GM21825 (cell line): ENCODE measurements at regions not wholly inside any gene's neighbourhood (a gene's known extent, or its start where the extent isn't known, plus 50 kb on each side); places are given as distances from the start of the nearest gene placed in this dataset.

Experiments used
- ATAC-seq: cut with Tn5 transposase; IDR thresholded peaks from one replicate; pipeline ENCODE4 v1.9.1; 2021; ENCODE audit warnings: mild to moderate bottlenecking, moderate library complexity; ENCODE audit not compliant: unreplicated experiment

GRCh38 chr3:157639756-157640426 lies 136.7 kb upstream of the VEPH1 start:
- ATAC-seq, result no peak

GRCh38 chr3:157637866-157638265 lies 134.7 kb upstream of the VEPH1 start:
- ATAC-seq, result no peak

GRCh38 chr3:157633241-157633640 lies 130.0 kb upstream of the VEPH1 start:
- ATAC-seq, result no peak

DNA sequence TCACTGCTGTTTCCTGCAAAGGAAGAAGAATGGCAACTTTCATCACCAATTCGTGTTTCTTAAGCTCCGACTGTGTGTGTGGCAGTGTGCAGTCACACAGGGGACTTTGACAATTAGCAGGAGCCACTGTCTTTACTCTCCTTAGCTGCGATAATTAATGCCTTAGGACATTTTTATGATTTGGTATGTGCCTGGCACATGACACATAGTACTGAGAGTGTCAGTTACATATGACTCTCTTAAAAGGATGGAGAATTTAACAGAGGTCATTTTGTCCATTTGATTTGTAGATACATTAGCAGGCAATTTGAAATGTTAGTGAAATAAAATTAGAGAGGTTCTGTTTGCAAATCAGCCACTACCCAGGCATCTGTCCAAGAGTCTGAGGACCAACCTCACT lies 128.9 kb upstream of the VEPH1 start:
- no peak for ATAC-seq

GRCh38 chr3:157631478-157631877 lies 128.3 kb upstream of the VEPH1 start:
- no peak for ATAC-seq

- ATAC-seq, result no peak
Measured at GRCh38 chr3:157626817-157627216, 123.6 kb upstream of the VEPH1 start.

DNA sequence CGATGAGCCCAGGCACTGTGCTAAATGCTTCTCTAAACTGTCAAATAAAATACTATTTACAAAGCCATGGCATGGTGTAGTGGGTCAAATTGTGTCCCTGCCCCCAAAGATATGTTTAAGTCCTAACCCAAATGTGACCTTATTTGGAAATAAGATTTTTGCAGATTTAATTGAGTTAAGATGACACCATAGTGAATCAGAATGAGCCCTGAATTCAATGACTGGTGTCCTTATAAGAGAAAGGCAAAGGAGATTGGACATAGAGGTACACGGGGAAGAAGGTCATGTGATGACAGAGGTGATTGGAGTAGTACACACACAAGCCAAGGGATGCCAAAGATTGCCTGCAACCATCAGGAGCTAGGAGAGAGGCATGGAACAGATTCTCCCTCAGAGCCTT lies 121.6 kb upstream of the VEPH1 start:
- no peak for ATAC-seq

DNA sequence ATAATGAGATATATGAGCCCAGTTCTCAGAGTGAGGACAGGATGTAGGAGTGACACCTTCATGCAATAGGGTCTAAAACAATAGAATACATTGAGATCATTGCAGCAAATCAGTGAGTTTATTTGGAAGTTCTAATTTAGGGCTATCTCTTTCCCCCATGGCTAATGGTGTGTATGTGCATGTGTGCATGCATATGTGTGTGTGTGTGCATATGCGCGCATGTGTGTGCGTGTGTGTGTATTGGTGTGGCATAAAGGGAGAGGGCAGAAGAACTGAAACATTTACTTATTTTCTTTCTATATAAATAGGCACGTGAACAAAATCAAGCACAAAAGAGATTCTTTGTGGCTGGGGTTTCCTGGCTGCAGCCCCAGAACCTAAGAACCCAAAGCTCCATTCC lies 115.7 kb upstream of the VEPH1 start:
- no peak for ATAC-seq

DNA sequence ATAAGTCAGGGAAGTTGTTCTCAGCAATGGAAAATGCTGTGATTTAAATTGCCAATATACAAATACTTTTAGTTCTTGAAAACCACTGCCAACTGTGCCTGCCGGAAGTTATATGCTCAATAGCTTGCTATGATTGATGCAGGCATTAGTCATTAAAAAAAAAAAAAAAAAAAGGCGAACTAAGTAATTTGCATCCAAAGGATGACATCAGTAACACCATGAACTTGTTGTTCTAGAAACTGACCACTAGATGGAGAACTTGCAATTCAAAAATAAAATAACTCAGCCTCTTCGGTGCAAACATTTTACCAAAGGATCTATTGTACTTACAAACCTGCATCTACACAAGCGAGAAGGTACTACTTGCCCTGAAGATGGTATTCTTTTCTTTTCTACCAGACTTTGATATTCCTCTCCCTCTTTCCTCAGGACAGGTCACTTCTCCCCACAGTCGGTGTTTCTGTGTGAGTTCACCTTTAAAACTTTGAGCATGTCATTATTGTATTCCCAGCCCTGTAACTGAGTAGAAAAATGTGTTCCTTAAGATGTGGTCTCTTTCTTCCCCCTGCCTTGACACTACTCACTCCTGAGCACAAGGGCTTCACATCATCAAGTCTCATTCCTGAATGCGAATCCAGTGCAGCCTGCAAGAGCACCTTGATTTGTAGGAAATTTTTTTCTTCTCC lies 115.0 kb upstream of the VEPH1 start:
- peak; percentile 71 for ATAC-seq

GRCh38 chr3:157614896-157615295 lies 111.7 kb upstream of the VEPH1 start:
- no peak for ATAC-seq

- no peak for ATAC-seq
Measured at GRCh38 chr3:157611536-157612076, 108.4 kb upstream of the VEPH1 start.

DNA sequence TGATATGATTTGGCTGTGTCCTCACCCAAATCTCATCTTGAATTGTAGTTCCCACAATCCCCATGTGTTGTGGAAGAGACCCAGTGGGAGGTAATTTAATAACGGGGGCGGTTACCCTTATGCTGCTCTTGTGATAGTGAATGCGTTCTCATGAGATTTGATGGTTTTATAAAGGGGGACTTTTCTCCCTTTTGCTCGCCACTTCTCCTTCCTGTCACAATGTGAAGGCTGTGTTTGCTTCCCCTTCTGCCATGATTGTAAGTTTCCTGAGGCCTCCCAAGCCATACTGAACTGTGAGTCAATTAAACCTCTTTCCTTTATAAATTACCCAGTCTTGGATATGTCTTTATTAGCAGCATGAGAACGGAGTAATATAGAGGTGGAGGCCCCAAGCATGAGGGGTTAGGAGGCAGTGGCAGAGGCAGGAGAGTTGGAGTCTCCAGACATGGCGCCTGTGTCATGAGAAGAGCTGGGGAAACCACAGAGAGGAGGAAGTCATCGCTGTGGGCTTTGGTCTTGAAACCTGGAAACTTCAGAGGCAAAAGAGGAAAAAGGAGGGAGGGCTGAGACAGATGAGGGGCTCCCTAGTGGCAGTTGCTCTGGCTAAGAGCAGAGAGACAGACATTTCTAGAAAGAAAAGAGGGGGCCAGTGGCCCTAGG lies 107.8 kb upstream of the VEPH1 start:
- no peak for ATAC-seq

DNA sequence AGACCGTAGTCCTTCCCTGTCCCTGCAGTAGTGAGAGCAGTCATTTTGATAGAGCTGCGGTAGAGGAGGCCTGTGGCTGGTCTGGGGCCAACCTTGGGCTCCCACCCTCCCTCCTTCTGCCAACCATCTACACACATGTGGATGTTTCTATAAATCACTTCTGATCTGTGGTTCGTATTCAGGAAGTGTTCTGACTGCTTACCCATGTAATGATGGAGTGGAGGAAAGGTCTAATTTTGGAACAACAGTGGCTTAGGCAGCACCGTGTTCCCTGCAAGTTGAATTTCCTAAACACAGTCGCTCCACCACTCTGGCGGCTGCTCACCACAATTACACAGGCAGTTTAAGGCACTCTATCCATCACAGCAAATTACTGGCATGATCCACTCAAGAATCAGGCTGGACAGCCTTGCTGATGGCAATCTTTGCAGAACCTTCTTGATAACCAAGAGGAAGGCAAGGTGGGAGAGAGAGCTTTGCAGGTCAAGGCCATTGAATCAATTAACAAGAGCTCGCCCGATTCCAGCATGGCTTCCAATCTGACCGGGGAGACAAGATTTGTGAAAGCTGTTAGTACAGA lies 104.7 kb upstream of the VEPH1 start:
- no peak for ATAC-seq

DNA sequence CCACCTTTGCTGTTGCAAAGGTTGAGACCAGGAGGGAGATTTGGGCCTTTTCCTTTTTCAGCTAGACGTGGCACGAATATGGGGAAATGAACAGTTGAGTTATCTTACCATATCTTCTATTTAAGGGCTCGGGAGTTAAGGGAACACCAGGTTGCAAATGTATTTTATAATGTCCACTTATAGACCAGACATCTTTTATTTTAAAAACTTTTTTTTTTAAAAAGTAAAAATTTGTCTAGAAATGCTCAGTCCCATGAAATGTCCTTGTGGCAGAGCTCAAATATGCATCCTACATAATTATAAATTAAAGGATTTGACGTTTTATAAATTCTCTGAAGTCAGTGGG lies 103.6 kb upstream of the VEPH1 start:
- ATAC-seq, result no peak

- peak; percentile 89 for ATAC-seq
Measured at GRCh38 chr3:157606011-157606851, 103.0 kb upstream of the VEPH1 start.

DNA sequence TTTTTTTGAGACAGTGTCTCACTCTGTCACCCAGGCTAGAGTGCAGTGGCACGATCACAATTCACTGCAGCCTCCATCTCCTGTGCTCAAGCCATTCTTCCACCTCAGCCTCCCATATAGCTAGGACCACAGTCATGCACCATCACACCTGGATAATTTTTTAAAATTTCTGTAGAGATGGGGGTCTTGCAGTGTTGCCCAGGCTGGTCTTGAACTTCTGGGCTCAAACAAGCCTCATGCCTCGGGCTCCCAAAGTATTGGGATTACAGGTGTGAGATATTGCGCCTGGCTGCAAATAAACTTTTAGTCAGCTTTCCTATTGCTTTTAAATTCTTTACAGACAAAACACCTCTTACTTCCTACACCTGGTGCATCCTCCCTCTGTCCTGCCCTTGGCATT lies 102.1 kb upstream of the VEPH1 start:
- ATAC-seq, result no peak

GRCh38 chr3:157602424-157602823 lies 99.2 kb upstream of the VEPH1 start:
- ATAC-seq, result no peak

GRCh38 chr3:157595259-157595658 lies 92.0 kb upstream of the VEPH1 start:
- ATAC-seq, result no peak

DNA sequence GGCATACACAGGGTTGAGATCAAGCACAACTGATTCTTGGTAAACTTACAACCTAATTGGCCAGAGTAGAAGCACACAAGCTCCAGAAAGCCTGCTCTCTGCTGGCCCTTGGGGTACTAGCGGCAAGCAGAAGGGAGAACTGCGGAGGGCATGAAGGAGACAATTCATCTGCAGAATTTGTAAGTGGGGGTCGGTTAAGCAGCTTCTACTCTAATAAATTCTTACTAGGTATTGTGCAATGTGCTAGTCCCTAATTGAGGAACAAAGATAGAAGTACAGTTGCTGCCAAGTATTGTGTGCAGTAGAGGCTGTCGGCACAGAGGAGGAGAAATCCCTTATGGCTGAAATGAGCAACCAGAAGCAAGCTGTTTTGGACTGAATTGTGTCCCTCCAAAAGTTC lies 91.2 kb upstream of the VEPH1 start:
- no peak for ATAC-seq

DNA sequence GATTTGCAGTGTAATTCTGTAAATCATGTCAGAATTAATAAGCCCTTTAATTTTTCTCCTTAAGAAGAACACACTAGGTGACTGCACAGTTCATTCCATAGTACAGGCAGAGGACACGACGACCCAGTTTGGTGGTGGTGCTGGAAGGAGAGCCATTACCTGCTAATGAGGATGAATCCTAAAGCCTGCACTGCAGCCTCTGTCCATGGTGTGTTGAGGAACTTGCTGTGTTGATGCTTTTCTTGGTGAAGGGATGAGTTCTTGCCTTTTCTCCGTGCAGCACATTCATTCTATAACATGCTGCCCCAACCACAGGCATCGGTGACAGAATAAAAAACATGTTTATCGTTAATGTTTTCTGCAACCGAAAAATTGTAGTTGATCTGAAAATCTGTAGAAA lies 89.6 kb upstream of the VEPH1 start:
- no peak for ATAC-seq

GRCh38 chr3:157590273-157590672 lies 87.1 kb upstream of the VEPH1 start:
- ATAC-seq, result no peak
